Sigmoid colon (tissue), 4 donors: ENCODE measurements at regions not wholly inside any gene's neighbourhood (a gene's known extent, or its start where the extent isn't known, plus 50 kb on each side); places are given as distances from the start of the nearest gene placed in this dataset.
"Not testable (repeated sequence)": the region's sequence is repeated elsewhere in the genome, so short reads cannot be mapped to it uniquely, and the experiment has no call there.

Experiments used
- POLR2AphosphoS5 ChIP-seq, 4 donors: sonication (generic); formaldehyde crosslinking; IDR thresholded peaks; one replicate each; pipeline ENCODE4 v1.6.1; 2017; ENCODE audit warnings: antibody characterized with exemption in 4 of 4
- TF ChIP-seq, protein P1 (sequence below), 4 experiments: fragments of 450-650 bp in 3 of 4; fragments of 200-600 bp in 1 of 4; IDR thresholded peaks; one replicate each; pipeline ENCODE4 v1.5.1; 2016 to 2019; ENCODE audit warnings: antibody characterized with exemption in 4 of 4, mild to moderate bottlenecking in 3 of 4, moderate library complexity in 2 of 4

DNA sequence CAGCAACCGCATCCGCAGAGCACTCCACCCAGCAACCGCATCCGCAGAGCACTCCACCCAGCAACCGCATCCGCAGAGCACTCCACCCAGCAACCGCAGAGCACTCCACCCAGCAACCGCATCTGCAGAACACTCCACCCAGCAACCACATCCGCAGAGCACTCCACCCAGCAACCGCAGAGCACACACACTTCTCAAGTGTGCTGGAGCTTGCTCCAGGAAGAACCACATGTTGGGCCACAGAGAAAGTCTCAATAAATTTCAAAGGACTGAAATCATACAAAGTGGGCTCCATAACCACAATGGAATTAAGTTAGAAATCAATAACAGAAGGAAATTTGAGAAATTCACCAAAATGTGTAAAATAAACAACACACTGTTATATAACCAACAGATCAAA is 88.4 kb upstream of the FAM20C start:
- TF ChIP-seq, protein P1, sequence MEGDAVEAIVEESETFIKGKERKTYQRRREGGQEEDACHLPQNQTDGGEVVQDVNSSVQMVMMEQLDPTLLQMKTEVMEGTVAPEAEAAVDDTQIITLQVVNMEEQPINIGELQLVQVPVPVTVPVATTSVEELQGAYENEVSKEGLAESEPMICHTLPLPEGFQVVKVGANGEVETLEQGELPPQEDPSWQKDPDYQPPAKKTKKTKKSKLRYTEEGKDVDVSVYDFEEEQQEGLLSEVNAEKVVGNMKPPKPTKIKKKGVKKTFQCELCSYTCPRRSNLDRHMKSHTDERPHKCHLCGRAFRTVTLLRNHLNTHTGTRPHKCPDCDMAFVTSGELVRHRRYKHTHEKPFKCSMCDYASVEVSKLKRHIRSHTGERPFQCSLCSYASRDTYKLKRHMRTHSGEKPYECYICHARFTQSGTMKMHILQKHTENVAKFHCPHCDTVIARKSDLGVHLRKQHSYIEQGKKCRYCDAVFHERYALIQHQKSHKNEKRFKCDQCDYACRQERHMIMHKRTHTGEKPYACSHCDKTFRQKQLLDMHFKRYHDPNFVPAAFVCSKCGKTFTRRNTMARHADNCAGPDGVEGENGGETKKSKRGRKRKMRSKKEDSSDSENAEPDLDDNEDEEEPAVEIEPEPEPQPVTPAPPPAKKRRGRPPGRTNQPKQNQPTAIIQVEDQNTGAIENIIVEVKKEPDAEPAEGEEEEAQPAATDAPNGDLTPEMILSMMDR (IDR thresholded peaks at IDR 0.05) = not testable (repeated sequence)
- TF ChIP-seq POLR2AphosphoS5 (IDR thresholded peaks at IDR 0.05) = not testable (repeated sequence)
